Activated T-cell treated with anti-CD3 and anti-CD28 coated beads for 48 hours (primary cell): ENCODE measurements at regions not wholly inside any gene's neighbourhood (a gene's known extent, or its start where the extent isn't known, plus 50 kb on each side); places are given as distances from the start of the nearest gene placed in this dataset.

Experiments used
- DNase-seq: peaks from one replicate; pipeline ENCODE4 v3.0.0-alpha.2; 2020; ENCODE audit warnings: low read depth

DNA sequence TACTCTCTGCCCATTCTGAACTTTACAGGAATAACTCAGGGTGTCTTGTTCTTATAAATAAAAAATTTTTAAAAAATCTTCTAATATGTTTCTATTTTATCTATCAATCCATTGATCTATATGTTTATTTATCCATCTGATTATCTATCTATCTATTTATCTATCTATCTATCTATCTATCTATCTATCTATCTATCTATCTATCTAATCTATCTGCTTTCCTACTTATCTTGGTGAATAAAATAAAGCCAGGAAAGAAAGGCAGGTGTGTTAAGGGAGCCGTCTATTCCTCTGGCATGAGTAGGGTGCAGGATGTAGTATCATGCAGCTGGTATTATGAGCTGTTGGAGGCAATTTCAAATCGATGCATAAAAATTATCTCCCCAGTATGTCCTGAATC, 153.0 kb downstream of the FOXA2 start:
- no peak for DNase-seq

- DNase-seq: no peak
Observed at GRCh38 chr20:22430746-22431168, 153.6 kb downstream of the FOXA2 start.

DNA sequence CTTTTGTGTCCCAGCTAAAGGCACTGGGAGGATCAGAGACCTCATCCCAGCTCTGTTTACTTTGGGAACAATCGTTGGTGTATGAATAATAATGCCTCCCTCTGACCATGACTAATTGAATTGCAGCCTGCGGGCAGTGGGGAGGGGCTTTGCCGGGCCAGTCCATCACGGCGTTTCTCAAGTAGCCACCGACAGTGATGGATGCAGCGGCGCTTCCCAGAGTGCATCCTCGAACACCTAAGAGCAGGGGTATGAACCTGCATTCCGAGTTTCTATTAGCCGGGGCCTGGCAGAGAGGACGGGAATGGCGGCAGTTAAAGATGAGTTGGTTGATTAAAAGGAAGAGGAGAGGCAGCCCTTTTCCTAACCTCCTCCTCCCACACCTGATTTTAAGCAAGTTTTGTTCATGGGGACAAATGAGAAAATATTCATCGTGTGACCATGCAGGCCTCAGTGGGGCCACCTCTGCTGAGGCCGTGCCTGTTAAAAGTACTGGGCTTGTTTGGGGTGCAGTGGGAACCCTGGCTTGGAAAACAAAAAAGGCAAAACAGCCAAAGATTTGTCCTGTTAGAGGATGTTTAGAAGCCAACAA, 154.1 kb downstream of the FOXA2 start:
- no peak for DNase-seq

GRCh38 chr20:22429175-22430153, 154.9 kb downstream of the FOXA2 start:
- DNase-seq: no peak

GRCh38 chr20:22428051-22428450, 156.3 kb downstream of the FOXA2 start:
- DNase-seq: no peak

DNA sequence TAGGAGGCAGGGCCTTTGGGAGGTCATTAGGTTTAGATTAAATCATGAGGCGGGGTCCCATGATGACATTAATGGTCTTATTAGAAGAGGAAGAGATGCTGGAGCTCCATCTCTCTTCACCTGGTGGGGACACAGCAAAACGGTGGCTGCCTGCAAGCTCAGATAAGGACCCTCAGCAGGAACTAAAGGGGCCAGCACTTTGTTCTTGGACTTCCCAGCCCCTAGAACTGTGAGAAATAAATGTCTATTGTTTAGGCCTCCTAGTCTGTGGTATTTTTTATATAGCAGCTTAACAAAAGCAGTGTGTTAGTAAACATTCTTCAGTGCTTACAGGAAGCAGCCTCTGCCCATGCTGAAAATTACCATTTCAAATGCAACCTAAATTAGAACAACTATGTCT, 157.6 kb downstream of the FOXA2 start:
- no peak for DNase-seq

GRCh38 chr20:22425344-22426295, 158.8 kb downstream of the FOXA2 start:
- no peak for DNase-seq

DNA sequence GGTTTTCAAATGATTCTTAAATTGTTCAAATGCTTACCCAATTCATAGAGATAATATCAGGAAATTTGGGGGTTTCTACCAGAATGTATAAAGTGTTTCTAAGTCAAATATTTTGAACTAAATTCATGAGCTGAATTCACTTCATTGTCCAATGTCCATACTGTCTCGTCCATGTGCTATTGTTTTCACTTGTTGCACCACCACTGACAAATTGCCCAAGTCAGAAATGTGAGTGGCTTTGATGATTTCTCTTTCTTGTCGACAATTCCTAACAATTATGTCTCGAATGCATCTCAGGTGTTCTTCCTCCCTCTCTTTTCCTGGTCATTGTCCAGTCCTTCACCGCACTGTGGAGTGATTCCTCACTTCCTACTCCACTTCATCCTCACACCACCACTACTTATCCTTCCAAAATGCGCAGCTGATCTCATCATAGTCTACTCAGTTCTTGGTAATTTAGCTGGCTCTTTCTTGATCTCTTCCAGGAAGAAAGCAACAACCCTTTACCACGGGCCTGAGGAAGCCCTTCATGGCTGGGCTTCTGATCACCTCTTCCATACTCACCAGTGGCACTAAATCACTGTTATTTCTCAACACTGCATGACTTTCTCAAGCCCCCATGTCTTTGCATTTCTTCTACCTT, 161.1 kb downstream of the FOXA2 start:
- DNase-seq: no peak

DNA sequence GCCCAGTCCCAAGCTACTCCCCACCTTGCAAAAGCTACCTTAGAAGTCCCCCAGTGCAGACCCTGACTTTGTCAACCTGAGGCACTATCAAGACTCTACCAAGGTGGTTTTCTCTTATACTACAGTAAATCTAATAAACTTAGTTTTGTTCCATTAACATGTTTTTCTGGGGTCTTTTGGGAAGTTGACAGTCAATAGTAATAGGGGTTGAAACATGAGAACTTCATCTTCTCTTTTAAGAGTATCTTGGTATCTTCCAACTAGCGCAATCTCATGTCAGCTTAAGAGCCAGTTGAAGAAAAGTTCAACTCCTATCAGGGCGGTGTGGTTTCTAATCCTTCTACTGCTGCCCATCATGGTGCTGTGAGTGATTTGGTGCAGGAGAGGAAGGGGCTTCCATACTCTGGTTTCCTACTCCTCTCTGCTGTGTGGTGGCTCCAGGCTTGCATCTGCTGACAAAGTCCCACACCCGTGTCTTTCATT, 164.2 kb downstream of the FOXA2 start:
- DNase-seq: no peak

- DNase-seq: no peak
Observed at GRCh38 chr20:22418738-22419137, 165.6 kb downstream of the FOXA2 start.

DNA sequence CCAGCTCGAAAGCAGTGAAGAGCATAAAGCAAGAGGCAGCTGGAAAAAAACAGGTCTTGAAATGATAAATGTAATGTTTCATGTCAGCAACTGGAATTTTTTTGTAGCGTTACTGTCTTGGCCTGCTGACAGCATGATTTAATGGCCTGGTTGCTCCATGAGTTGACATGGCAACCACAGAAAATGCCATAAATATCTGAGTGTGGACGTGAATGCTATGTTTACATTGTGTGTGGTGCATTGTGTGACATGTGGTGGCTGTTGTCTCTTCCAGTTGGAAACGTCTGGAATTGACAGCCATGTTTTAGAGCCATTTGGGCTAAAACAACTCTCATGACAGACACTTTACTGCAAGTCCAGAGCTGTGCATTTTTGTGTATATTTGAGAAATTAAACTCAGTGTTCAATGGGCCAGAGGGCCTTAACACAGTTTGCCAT, 170.0 kb downstream of the FOXA2 start:
- no peak for DNase-seq

- DNase-seq: no peak
Observed at GRCh38 chr20:22412977-22413868, 171.1 kb downstream of the FOXA2 start.

- no peak for DNase-seq
Observed at GRCh38 chr20:22411627-22412450, 172.5 kb downstream of the FOXA2 start.

- DNase-seq: no peak
Observed at GRCh38 chr20:22411286-22411626, 173.1 kb downstream of the FOXA2 start.

GRCh38 chr20:22410556-22411130, 173.7 kb downstream of the FOXA2 start:
- DNase-seq: no peak

GRCh38 chr20:22408521-22409402, 175.6 kb downstream of the FOXA2 start:
- DNase-seq: no peak

- no peak for DNase-seq
Observed at GRCh38 chr20:22407237-22408193, 176.9 kb downstream of the FOXA2 start.
